Liver (tissue), 8 donors: ENCODE measurements at regions not wholly inside any gene's neighbourhood (a gene's known extent, or its start where the extent isn't known, plus 50 kb on each side); places are given as distances from the start of the nearest gene placed in this dataset.

Experiments
- DNase-seq: peaks from one replicate; pipeline ENCODE4 v3.0.0-alpha.2; 2017; ENCODE audit warnings: low spot score
- H3K27ac ChIP-seq, 2 donors: one replicate each; pipeline ENCODE4 v1.7.0; 2013; ENCODE audit warnings: inconsistent platforms in 2 of 2, low read length in 2 of 2, control low read depth in 1 of 2, low read depth in 1 of 2, mild to moderate bottlenecking in 1 of 2
- H3K27me3 ChIP-seq, 4 donors: one replicate each; pipeline versions ENCODE4 v1.6.1 to v1.7.0; 2013; ENCODE audit warnings: low read length in 3 of 4, inconsistent platforms in 1 of 4, mild to moderate bottlenecking in 1 of 4, moderate library complexity in 1 of 4; ENCODE audit not compliant: control insufficient read depth in 4 of 4, insufficient read depth in 4 of 4
- H3K36me3 ChIP-seq, 4 donors: one replicate each; pipeline versions ENCODE4 v1.6.1 to v1.7.0; 2013; ENCODE audit warnings: low read length in 3 of 4, mild to moderate bottlenecking in 3 of 4, low read depth in 1 of 4, moderate library complexity in 1 of 4; ENCODE audit not compliant: control insufficient read depth in 4 of 4, insufficient read depth in 3 of 4
- H3K4me1 ChIP-seq, 4 donors: one replicate each; pipeline versions ENCODE4 v1.6.1 to v1.7.0; 2013; ENCODE audit warnings: low read length in 3 of 4, mild to moderate bottlenecking in 3 of 4, moderate library complexity in 1 of 4; ENCODE audit not compliant: control insufficient read depth in 4 of 4, insufficient read depth in 4 of 4
- H3K4me3 ChIP-seq, 3 donors: one replicate each; pipeline versions ENCODE4 v1.6.1 to v1.7.0; 2013; ENCODE audit warnings: low read length in 3 of 3, control low read depth in 1 of 3, low read depth in 1 of 3, mild to moderate bottlenecking in 1 of 3
- H3K9ac ChIP-seq, 2 donors: one replicate each; pipeline ENCODE4 v1.7.0; 2013; ENCODE audit warnings: low read length in 2 of 2, mild to moderate bottlenecking in 2 of 2, moderate library complexity in 2 of 2, control low read depth in 1 of 2, low read depth in 1 of 2
- H3K9me3 ChIP-seq, 4 donors: one replicate each; pipeline versions ENCODE4 v1.6.1 to v1.7.0; 2013; ENCODE audit warnings: low read length in 3 of 4; ENCODE audit not compliant: control insufficient read depth in 4 of 4
- FOXA1 ChIP-seq: IDR thresholded peaks from 2 replicates; pipeline ENCODE4 v1.6.1; 2016; ENCODE audit warnings: antibody characterized with exemption
- GABPA ChIP-seq, 2 donors: IDR thresholded peaks in 1 of 2; conservative IDR thresholded peaks in 1 of 2; 2 replicates each; pipeline ENCODE4 v1.6.1; 2016; ENCODE audit warnings: antibody characterized with exemption in 2 of 2, mild to moderate bottlenecking in 1 of 2, moderate library complexity in 1 of 2
- HNF4A ChIP-seq, 2 donors: conservative IDR thresholded peaks; 2 replicates each; pipeline ENCODE4 v1.6.1; 2016; ENCODE audit warnings: antibody characterized with exemption in 2 of 2, mild to moderate bottlenecking in 2 of 2
- RAD21 ChIP-seq, 2 donors: IDR thresholded peaks; 2 replicates each; pipeline ENCODE4 v1.6.1; 2016; ENCODE audit warnings: antibody characterized with exemption in 2 of 2, mild to moderate bottlenecking in 2 of 2
- YY1 ChIP-seq: IDR thresholded peaks from 2 replicates; pipeline ENCODE4 v1.6.1; 2016; ENCODE audit warnings: antibody characterized with exemption, mild to moderate bottlenecking
- WGBS: extraction: QIAGEN DNeasy Blood & Tissue Kit; methylation state at CpG from one replicate; pipeline ENCODE4 v1.1.7; 2013; 5-methylcytosine and 5-hydroxymethylcytosine counted together
- TF ChIP-seq, protein P1 (sequence below): IDR thresholded peaks from 2 replicates; pipeline ENCODE4 v1.6.1; 2016; ENCODE audit warnings: antibody characterized with exemption
- TF ChIP-seq, protein P2 (sequence below): IDR thresholded peaks from 2 replicates; pipeline ENCODE4 v1.6.1; 2016; ENCODE audit warnings: antibody characterized with exemption
- TF ChIP-seq, protein P3 (sequence below): fragments of 150-350 bp; IDR thresholded peaks from 2 replicates; pipeline ENCODE4 v1.5.1; 2017; ENCODE audit warnings: improper control_type of control experiment, low read depth, low read length; ENCODE audit not compliant: missing input control
- TF ChIP-seq, protein P4 (sequence below): IDR thresholded peaks from 2 replicates; pipeline ENCODE4 v1.6.1; 2016; ENCODE audit warnings: antibody characterized with exemption
- TF ChIP-seq, protein P5 (sequence below): IDR thresholded peaks from 2 replicates; pipeline ENCODE4 v1.6.1; 2016; ENCODE audit warnings: antibody characterized with exemption, mild to moderate bottlenecking
- donor health status: healthy.
- donor health status: healthy.
- donor health status: healthy.
- donor health status: healthy.
- donor health status: healthy.

DNA sequence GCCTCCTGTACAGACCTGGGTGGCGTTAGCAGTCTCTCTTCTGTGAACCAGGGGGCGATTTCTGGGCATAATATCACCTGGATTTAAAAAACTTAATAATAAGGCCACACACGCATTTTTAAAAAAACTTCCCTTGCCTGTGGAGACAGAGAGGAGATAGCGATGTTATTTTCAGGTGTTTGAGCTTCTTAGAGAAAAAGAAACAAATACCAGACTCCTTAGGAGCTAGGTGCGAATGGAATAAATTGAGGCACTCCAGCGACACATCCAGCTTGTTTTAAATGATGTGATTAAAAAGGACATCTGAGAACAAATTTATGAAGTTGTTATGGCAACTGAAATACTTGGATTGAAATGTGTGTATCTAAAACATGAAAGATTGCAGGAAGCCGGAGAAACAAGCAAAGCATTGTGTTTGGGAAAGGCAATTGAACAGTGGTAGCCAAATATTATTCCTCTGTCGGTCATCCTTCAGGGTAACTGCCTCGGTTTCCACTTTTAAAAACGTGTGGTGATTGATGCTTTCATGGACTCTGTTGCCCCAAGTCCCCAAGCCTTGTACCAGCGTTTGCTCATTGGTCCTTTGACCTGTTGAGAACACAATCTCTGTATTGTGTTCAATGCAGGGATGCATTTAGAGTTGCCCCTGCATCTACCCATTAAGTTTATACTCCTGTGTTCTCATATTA, 158.7 kb downstream of the TM9SF2 start:
- no peak for DNase-seq
- Histone ChIP-seq H3K9me3 (no peaks in the 10 kb centered on the region), H3K27ac (peak overlapping the region in 1 of 2 donors; percentile 36)

DNA sequence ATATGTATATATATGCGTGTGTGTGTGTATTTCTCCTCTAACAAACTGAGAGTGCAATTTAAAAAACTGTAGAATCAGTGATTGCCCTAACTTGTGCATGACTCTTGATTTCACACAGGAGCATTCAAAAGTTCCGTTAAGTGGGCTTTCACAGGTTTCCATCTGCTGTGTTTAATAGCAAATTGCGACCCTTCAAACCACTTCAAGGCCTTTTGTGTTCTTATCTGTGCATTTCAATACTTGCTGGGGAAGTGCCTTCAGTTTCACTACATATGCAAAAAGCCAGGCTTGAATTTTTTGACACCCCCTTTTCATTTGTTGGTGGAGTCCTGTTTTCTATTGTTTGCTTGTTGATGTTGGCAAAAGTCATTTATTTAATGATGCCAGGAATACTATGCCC, 158.0 kb downstream of the TM9SF2 start:
- Histone ChIP-seq H3K27me3 (no peaks in the 10 kb centered on the region), H3K36me3 (no peaks in the 10 kb centered on the region), H3K4me3 (no peak overlapping the region), H3K4me1 (peaks cover 5 to 53% (median 33%) of the 10 kb centered on the region in 4 donors), H3K27ac (peak overlapping the region in 1 of 2 donors; percentile 36), H3K9me3 (no peaks in the 10 kb centered on the region), H3K9ac (peak overlapping the region; percentile 28 to 72)
- WGBS = 67% methylated on average over 3 of the region's 3 CpGs
- no peak for DNase-seq
- TF ChIP-seq HNF4A (conservative IDR thresholded peaks at IDR 0.05) (no peak), RAD21 (IDR thresholded peaks at IDR 0.05) (no peak), YY1 (no peak), GABPA (IDR thresholded peaks at IDR 0.05 in 1 of 2, conservative IDR thresholded peaks at IDR 0.05 in 1 of 2) (no peak)
- TF ChIP-seq, protein P1, sequence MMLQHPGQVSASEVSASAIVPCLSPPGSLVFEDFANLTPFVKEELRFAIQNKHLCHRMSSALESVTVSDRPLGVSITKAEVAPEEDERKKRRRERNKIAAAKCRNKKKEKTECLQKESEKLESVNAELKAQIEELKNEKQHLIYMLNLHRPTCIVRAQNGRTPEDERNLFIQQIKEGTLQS = no peak
- TF ChIP-seq, protein P2, sequence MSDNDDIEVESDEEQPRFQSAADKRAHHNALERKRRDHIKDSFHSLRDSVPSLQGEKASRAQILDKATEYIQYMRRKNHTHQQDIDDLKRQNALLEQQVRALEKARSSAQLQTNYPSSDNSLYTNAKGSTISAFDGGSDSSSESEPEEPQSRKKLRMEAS = no peak
- TF ChIP-seq, protein P3, sequence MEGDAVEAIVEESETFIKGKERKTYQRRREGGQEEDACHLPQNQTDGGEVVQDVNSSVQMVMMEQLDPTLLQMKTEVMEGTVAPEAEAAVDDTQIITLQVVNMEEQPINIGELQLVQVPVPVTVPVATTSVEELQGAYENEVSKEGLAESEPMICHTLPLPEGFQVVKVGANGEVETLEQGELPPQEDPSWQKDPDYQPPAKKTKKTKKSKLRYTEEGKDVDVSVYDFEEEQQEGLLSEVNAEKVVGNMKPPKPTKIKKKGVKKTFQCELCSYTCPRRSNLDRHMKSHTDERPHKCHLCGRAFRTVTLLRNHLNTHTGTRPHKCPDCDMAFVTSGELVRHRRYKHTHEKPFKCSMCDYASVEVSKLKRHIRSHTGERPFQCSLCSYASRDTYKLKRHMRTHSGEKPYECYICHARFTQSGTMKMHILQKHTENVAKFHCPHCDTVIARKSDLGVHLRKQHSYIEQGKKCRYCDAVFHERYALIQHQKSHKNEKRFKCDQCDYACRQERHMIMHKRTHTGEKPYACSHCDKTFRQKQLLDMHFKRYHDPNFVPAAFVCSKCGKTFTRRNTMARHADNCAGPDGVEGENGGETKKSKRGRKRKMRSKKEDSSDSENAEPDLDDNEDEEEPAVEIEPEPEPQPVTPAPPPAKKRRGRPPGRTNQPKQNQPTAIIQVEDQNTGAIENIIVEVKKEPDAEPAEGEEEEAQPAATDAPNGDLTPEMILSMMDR = no peak

More for the DNA sequence above, 158.7 kb downstream of the TM9SF2 start:
- TF ChIP-seq, protein P4, sequence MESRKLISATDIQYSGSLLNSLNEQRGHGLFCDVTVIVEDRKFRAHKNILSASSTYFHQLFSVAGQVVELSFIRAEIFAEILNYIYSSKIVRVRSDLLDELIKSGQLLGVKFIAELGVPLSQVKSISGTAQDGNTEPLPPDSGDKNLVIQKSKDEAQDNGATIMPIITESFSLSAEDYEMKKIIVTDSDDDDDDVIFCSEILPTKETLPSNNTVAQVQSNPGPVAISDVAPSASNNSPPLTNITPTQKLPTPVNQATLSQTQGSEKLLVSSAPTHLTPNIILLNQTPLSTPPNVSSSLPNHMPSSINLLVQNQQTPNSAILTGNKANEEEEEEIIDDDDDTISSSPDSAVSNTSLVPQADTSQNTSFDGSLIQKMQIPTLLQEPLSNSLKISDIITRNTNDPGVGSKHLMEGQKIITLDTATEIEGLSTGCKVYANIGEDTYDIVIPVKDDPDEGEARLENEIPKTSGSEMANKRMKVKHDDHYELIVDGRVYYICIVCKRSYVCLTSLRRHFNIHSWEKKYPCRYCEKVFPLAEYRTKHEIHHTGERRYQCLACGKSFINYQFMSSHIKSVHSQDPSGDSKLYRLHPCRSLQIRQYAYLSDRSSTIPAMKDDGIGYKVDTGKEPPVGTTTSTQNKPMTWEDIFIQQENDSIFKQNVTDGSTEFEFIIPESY = no peak
- TF ChIP-seq, protein P5, sequence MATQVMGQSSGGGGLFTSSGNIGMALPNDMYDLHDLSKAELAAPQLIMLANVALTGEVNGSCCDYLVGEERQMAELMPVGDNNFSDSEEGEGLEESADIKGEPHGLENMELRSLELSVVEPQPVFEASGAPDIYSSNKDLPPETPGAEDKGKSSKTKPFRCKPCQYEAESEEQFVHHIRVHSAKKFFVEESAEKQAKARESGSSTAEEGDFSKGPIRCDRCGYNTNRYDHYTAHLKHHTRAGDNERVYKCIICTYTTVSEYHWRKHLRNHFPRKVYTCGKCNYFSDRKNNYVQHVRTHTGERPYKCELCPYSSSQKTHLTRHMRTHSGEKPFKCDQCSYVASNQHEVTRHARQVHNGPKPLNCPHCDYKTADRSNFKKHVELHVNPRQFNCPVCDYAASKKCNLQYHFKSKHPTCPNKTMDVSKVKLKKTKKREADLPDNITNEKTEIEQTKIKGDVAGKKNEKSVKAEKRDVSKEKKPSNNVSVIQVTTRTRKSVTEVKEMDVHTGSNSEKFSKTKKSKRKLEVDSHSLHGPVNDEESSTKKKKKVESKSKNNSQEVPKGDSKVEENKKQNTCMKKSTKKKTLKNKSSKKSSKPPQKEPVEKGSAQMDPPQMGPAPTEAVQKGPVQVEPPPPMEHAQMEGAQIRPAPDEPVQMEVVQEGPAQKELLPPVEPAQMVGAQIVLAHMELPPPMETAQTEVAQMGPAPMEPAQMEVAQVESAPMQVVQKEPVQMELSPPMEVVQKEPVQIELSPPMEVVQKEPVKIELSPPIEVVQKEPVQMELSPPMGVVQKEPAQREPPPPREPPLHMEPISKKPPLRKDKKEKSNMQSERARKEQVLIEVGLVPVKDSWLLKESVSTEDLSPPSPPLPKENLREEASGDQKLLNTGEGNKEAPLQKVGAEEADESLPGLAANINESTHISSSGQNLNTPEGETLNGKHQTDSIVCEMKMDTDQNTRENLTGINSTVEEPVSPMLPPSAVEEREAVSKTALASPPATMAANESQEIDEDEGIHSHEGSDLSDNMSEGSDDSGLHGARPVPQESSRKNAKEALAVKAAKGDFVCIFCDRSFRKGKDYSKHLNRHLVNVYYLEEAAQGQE = no peak
- TF ChIP-seq HNF4A (conservative IDR thresholded peaks at IDR 0.05) = no peak
- TF ChIP-seq, protein P1 = no peak
- TF ChIP-seq, protein P3 = no peak
- TF ChIP-seq YY1 = no peak
- TF ChIP-seq, protein P2 = no peak
- no peak for TF ChIP-seq FOXA1
- H3K4me3 ChIP-seq = no peak overlapping the region
- peaks cover 5 to 56% (median 35%) of the 10 kb centered on the region in 4 donors for H3K4me1 ChIP-seq
- H3K9ac ChIP-seq = no peak overlapping the region
- no peaks in the 10 kb centered on the region for H3K36me3 ChIP-seq
- 76% methylated on average over 11 of the region's 11 CpGs for WGBS
- H3K27me3 ChIP-seq = no peaks in the 10 kb centered on the region
